B cell (primary cell): ENCODE measurements at regions not wholly inside any gene's neighbourhood (a gene's known extent, or its start where the extent isn't known, plus 50 kb on each side); places are given as distances from the start of the nearest gene placed in this dataset.

ENCODE experiments used
- ATAC-seq: fragments of 200-7000 bp; cut with Tn5 transposase; one replicate; pipeline ENCODE4 v1.10.0; 2021; ENCODE audit warnings: low read depth, mild to moderate bottlenecking, moderate number of reproducible peaks, moderate library complexity
- CTCF ChIA-PET: fragments of 350-600 bp; sonication (Branson Sonifier 250); formaldehyde crosslinking; loops from one replicate; lab custom pipeline; 2021; ENCODE audit warnings: antibody characterized with exemption, inconsistent platforms; lab: Charles Lee
- POLR2A ChIA-PET: fragments of 350-600 bp; sonication (Branson Sonifier 250); formaldehyde crosslinking; loops from one replicate; lab custom pipeline; 2021; ENCODE audit warnings: antibody characterized with exemption; lab: Charles Lee
- DNase-seq: peaks from one replicate; pipeline ENCODE4 v3.0.0; 2013
- H2AFZ ChIP-seq: 2 replicates; pipeline ENCODE4 v1.6.1; 2012; ENCODE audit warnings: mild to moderate bottlenecking, low read depth, low read length; ENCODE audit not compliant: insufficient read depth, poor library complexity, severe bottlenecking
- H3K27ac ChIP-seq, 2 donors: 1 replicate in 1 of 2; 2 replicates in 1 of 2; pipeline ENCODE4 v1.5.1; 2012 to 2013; ENCODE audit warnings: low read length in 2 of 2, mild to moderate bottlenecking in 2 of 2, moderate library complexity in 1 of 2
- H3K27me3 ChIP-seq, 4 experiments: fragments of 200-600 bp in 1 of 4; sonication (generic) in 1 of 4; replicated peaks in 1 of 4; 1 replicate in 2 of 4; 2 replicates in 2 of 4; pipeline versions ENCODE4 v1.6.1 to v1.7.0; 2013 to 2016; ENCODE audit warnings: low read length in 3 of 4, mild to moderate bottlenecking in 2 of 4, mixed read lengths in 1 of 4, moderate library complexity in 1 of 4; ENCODE audit not compliant: insufficient read depth in 4 of 4, control insufficient read depth in 3 of 4; ENCODE audit errors: control extremely low read depth in 1 of 4
- H3K36me3 ChIP-seq, 2 experiments: replicated peaks in 1 of 2; 1 replicate in 1 of 2; 2 replicates in 1 of 2; pipeline versions ENCODE4 v1.6.1 to v1.7.1; 2013; ENCODE audit warnings: low read length in 1 of 2; ENCODE audit not compliant: insufficient read depth in 2 of 2, control insufficient read depth in 1 of 2; ENCODE audit errors: control extremely low read depth in 1 of 2, extremely low read depth in 1 of 2
- H3K4me1 ChIP-seq, 2 donors: fragments of 200-600 bp in 1 of 2; sonication (generic) in 1 of 2; 1 replicate in 1 of 2; 2 replicates in 1 of 2; pipeline versions ENCODE4 v1.5.1 to v1.6.1; 2013 to 2017; ENCODE audit warnings: low read length in 2 of 2; ENCODE audit not compliant: control insufficient read depth in 2 of 2, insufficient read depth in 2 of 2
- H3K4me2 ChIP-seq: replicated peaks from 2 replicates; pipeline ENCODE3; 2012; ENCODE audit warnings: mild to moderate bottlenecking, low read depth, low read length; ENCODE audit not compliant: poor library complexity, severe bottlenecking
- H3K4me3 ChIP-seq, 5 experiments: fragments of 200-600 bp in 1 of 5; sonication (generic) in 1 of 5; 1 replicate in 3 of 5; 2 replicates in 2 of 5; pipeline versions ENCODE4 v1.5.1 to v1.7.0; 2011 to 2016; ENCODE audit warnings: low read length in 4 of 5, mild to moderate bottlenecking in 4 of 5, low read depth in 2 of 5, control low read depth in 1 of 5, moderate library complexity in 1 of 5; ENCODE audit not compliant: insufficient read depth in 1 of 5; ENCODE audit errors: control extremely low read depth in 1 of 5, extremely low read depth in 1 of 5
- H3K79me2 ChIP-seq: fragments of 200-600 bp; sonication (generic); one replicate; pipeline ENCODE4 v1.6.0; 2016; ENCODE audit warnings: low read length; ENCODE audit not compliant: control insufficient read depth, insufficient read depth
- H3K9ac ChIP-seq: fragments of 200-600 bp; sonication (generic); 2 replicates; pipeline ENCODE4 v1.6.1; 2017; ENCODE audit warnings: mild to moderate bottlenecking, low read length, moderate library complexity
- H3K9me3 ChIP-seq, 3 donors: one replicate each; pipeline versions ENCODE4 v1.6.1 to v1.7.1; 2013; ENCODE audit warnings: low read length in 2 of 3; ENCODE audit not compliant: control insufficient read depth in 2 of 3, insufficient read depth in 1 of 3; ENCODE audit errors: control extremely low read depth in 1 of 3
- H4K20me1 ChIP-seq: 2 replicates; pipeline ENCODE4 v1.6.0; 2012; ENCODE audit warnings: mild to moderate bottlenecking, low read length; ENCODE audit not compliant: insufficient read depth, control insufficient read depth, poor library complexity, severe bottlenecking
- H3K27ac Mint-ChIP-seq: one replicate; pipeline ENCODE4 v1.8.0; 2021; ENCODE audit warnings: mixed read lengths
- H3K27me3 Mint-ChIP-seq: one replicate; pipeline ENCODE4 v1.8.0; 2021; ENCODE audit warnings: mixed read lengths
- H3K4me1 Mint-ChIP-seq: one replicate; pipeline ENCODE4 v1.8.0; 2021; ENCODE audit warnings: mixed read lengths
- H3K4me3 Mint-ChIP-seq: one replicate; pipeline ENCODE4 v1.8.0; 2021; ENCODE audit warnings: mixed read lengths
- H3K9me3 Mint-ChIP-seq: one replicate; pipeline ENCODE4 v1.8.0; 2022; ENCODE audit warnings: mixed read lengths; ENCODE audit not compliant: insufficient read depth
- EZH2 ChIP-seq: IDR thresholded peaks from 2 replicates; pipeline ENCODE4 v1.6.1; 2012; ENCODE audit warnings: borderline replicate concordance, low read depth, mild to moderate bottlenecking, moderate library complexity, low read length; ENCODE audit not compliant: insufficient read depth, poor library complexity, severe bottlenecking
- WGBS: methylation state at CpG from one replicate; pipeline ENCODE4 v1.1.5; 2013; ENCODE audit warnings: missing lambda C conversion rate; ENCODE audit not compliant: insufficient coverage; 5-methylcytosine and 5-hydroxymethylcytosine counted together
- intact Hi-C: fragments of 100-400 bp; cut with micrococcal nuclease; formaldehyde crosslinking; loops from one replicate; pipeline ENCODE4 v1.10.0; 2022
- TF ChIP-seq, protein P1 (sequence below): fragments of 200-600 bp; IDR thresholded peaks from one replicate; pipeline ENCODE4 v1.8.0; 2022; ENCODE audit warnings: antibody characterized with exemption, mild to moderate bottlenecking

DNA sequence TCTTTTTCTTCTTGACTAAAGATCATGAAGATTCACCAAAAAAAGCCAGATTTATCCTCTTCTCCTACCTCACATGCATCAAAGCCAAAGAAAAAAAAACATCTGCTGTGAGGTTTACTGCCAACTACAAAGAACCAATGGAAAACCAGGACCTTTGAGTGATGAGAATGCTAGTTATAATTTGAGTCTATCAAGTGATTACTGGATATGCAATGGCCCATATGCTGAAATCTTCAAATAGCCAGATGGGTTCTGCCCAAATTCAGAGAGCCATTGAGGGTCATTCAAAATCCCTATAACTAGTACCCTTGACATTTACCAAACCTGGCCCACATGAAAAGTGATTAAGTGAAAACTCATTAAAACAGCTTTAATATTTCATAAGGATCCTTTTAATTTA, 78.4 kb upstream of the ACO1 start:
- intact Hi-C loops = no loop called here

DNA sequence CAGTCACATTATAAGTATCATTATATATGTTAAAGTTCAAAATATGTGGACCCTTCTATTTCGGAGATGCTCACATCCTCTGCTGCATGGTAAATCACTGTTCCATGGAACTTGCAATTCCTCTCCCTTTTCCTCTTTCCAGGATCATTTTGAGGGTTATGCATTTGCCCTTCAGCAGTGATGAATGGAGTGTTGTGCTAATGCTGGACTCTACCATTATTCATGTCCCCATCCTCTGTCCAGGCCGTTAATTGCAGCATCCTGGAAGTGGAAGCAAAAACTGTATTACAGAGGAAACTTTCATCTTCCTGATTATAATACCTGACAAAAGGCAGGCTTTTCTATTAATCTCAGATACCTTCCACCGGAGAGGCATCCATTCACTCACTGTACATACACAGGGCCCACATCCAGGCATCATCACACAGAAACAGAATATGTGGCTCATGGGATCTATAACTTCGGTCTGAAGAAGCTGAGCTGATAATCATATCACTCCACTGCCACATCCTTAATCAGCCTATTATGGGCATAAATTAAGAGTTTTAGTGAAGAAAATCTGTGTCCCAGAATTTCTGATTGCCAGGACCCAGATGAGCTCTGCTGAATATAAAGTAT, 65.0 kb upstream of the ACO1 start:
- Mint-ChIP-seq H3K4me3 (no peak overlapping the region), H3K27ac (no peak overlapping the region), H3K9me3 (peaks cover 6% of the 10 kb centered on the region), H3K4me1 (no peaks in the 10 kb centered on the region), H3K27me3 (no peaks in the 10 kb centered on the region)
- WGBS = 100% methylated on average over 1 of the region's 4 CpGs
- DNase-seq = no peak
- intact Hi-C loops = no loop called here
- TF ChIP-seq, protein P1, sequence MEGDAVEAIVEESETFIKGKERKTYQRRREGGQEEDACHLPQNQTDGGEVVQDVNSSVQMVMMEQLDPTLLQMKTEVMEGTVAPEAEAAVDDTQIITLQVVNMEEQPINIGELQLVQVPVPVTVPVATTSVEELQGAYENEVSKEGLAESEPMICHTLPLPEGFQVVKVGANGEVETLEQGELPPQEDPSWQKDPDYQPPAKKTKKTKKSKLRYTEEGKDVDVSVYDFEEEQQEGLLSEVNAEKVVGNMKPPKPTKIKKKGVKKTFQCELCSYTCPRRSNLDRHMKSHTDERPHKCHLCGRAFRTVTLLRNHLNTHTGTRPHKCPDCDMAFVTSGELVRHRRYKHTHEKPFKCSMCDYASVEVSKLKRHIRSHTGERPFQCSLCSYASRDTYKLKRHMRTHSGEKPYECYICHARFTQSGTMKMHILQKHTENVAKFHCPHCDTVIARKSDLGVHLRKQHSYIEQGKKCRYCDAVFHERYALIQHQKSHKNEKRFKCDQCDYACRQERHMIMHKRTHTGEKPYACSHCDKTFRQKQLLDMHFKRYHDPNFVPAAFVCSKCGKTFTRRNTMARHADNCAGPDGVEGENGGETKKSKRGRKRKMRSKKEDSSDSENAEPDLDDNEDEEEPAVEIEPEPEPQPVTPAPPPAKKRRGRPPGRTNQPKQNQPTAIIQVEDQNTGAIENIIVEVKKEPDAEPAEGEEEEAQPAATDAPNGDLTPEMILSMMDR = no peak
- no peak for TF ChIP-seq EZH2
- no peak overlapping the region for H2AFZ ChIP-seq
- H3K27ac ChIP-seq = no peak overlapping the region
- no peaks in the 10 kb centered on the region for H3K36me3 ChIP-seq
- H3K27me3 ChIP-seq = no peaks in the 10 kb centered on the region
- ATAC-seq = no peak
- H3K9me3 ChIP-seq = no peaks in the 10 kb centered on the region
- H3K4me2 ChIP-seq = no peak overlapping the region
- H3K4me1 ChIP-seq = no peaks in the 10 kb centered on the region
- ChIA-PET CTCF (no interaction called here), POLR2A (no interaction called here)
- no peaks in the 10 kb centered on the region for H3K79me2 ChIP-seq
- no peaks in the 10 kb centered on the region for H4K20me1 ChIP-seq
- no peak overlapping the region for H3K9ac ChIP-seq
- H3K4me3 ChIP-seq = no peak overlapping the region

More for the DNA sequence above, 78.4 kb upstream of the ACO1 start:
- Histone ChIP-seq H3K36me3 (no peaks in the 10 kb centered on the region), H3K79me2 (no peaks in the 10 kb centered on the region), H2AFZ (no peak overlapping the region), H3K9me3 (no peaks in the 10 kb centered on the region), H3K9ac (no peak overlapping the region), H3K4me3 (no peak overlapping the region), H3K27ac (no peak overlapping the region), H3K4me1 (no peaks in the 10 kb centered on the region), H4K20me1 (no peaks in the 10 kb centered on the region), H3K4me2 (no peak overlapping the region), H3K27me3 (no peaks in the 10 kb centered on the region)
- CTCF ChIA-PET = no interaction called here
- POLR2A ChIA-PET = no interaction called here
- no peak for TF ChIP-seq EZH2
- TF ChIP-seq, protein P1 = no peak
- Mint-ChIP-seq H3K27ac (no peak overlapping the region), H3K4me3 (no peak overlapping the region), H3K27me3 (no peaks in the 10 kb centered on the region), H3K4me1 (no peaks in the 10 kb centered on the region), H3K9me3 (peaks cover 7% of the 10 kb centered on the region)
- no peak for ATAC-seq
- no peak for DNase-seq
